GM18519 (cell line): ENCODE measurements at regions not wholly inside any gene's neighbourhood (a gene's known extent, or its start where the extent isn't known, plus 50 kb on each side); places are given as distances from the start of the nearest gene placed in this dataset.
A peak's percentile ranks its signal among the peaks of the same experiment; 100 is the strongest.
"Not testable (repeated sequence)": the region's sequence is repeated elsewhere in the genome, so short reads cannot be mapped to it uniquely, and the experiment has no call there.

Experiments used
- ATAC-seq: cut with Tn5 transposase; IDR thresholded peaks from one replicate; pipeline ENCODE4 v1.9.1; 2021; ENCODE audit warnings: mild to moderate bottlenecking, moderate library complexity; ENCODE audit not compliant: unreplicated experiment, low FRiP score

- ATAC-seq, result no peak
These were observed 62.1 kb downstream of the ZWINT start for GRCh38 chr10:56298941-56299340.

GRCh38 chr10:56296618-56297017 is 64.4 kb downstream of the ZWINT start:
- no peak for ATAC-seq

GRCh38 chr10:56288403-56288802 is 72.7 kb downstream of the ZWINT start:
- ATAC-seq, result no peak

GRCh38 chr10:56286096-56286495 is 75.0 kb downstream of the ZWINT start:
- ATAC-seq, result no peak

- ATAC-seq, result no peak
These were observed 81.8 kb downstream of the ZWINT start for GRCh38 chr10:56279270-56279669.

- ATAC-seq, result no peak
These were observed 91.9 kb downstream of the ZWINT start for GRCh38 chr10:56269181-56269580.

GRCh38 chr10:56266120-56266519 is 94.9 kb downstream of the ZWINT start:
- ATAC-seq, result no peak

GRCh38 chr10:56258991-56259390 is 102.1 kb downstream of the ZWINT start:
- ATAC-seq, result no peak

- no peak for ATAC-seq
These were observed 102.7 kb downstream of the ZWINT start for GRCh38 chr10:56258378-56258777.

- ATAC-seq, result no peak
These were observed 105.8 kb downstream of the ZWINT start for GRCh38 chr10:56255298-56255697.

GRCh38 chr10:56240471-56240870 is 120.6 kb downstream of the ZWINT start:
- no peak for ATAC-seq

- no peak for ATAC-seq
These were observed 129.6 kb downstream of the ZWINT start for GRCh38 chr10:56231436-56231835.

GRCh38 chr10:56222237-56222636 is 138.8 kb downstream of the ZWINT start:
- ATAC-seq, result no peak

GRCh38 chr10:56212951-56213350 is 148.1 kb downstream of the ZWINT start:
- ATAC-seq, result no peak

GRCh38 chr10:56181607-56182006 is 179.5 kb downstream of the ZWINT start:
- peak; percentile 90 for ATAC-seq

GRCh38 chr10:56178210-56178609 is 182.8 kb downstream of the ZWINT start:
- no peak for ATAC-seq

- ATAC-seq, result not testable (repeated sequence)
These were observed 206.0 kb downstream of the ZWINT start for GRCh38 chr10:56155091-56155513.

- ATAC-seq, result no peak
These were observed 214.3 kb downstream of the ZWINT start for GRCh38 chr10:56146806-56147205.

- peak; percentile 90 for ATAC-seq
These were observed 218.8 kb downstream of the ZWINT start for GRCh38 chr10:56142092-56142728.

GRCh38 chr10:56139405-56139804 is 221.7 kb downstream of the ZWINT start:
- no peak for ATAC-seq

GRCh38 chr10:56135828-56136227 is 225.2 kb downstream of the ZWINT start:
- no peak for ATAC-seq

GRCh38 chr10:56123247-56123646 is 237.8 kb downstream of the ZWINT start:
- no peak for ATAC-seq

- no peak for ATAC-seq
These were observed 244.4 kb downstream of the ZWINT start for GRCh38 chr10:56116684-56117083.
